ENCODE measurements at regions not wholly inside any gene's neighbourhood (a gene's known extent, or its start where the extent isn't known, plus 50 kb on each side); places are given as distances from the start of the nearest gene placed in this dataset.

DNA sequence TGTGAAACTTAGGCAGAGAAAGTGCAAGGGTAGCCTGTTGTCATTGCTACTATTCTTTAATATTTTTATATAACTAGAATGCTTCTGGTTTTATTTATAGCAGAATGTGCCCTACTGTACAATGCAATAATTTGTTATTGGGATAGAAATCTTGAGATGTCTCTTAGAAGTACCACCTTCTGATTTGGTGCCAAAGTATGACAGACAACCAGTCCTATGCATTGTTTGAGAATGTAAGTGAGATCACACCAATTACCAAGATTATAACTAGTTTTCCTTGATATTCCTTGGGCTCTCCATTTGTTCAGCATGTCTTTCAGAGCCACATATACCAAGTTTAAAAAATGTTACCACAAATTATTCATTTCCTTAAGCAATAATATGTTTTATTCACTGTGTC is 399.7 kb downstream of the CPS1 start:
- no peak for TF ChIP-seq GATA2 (IDR thresholded peaks at IDR 0.05; ENCODE audit: low read depth, low read length)
- no peak for TF ChIP-seq GATA3 (IDR thresholded peaks at IDR 0.05; ENCODE audit: low read depth, low read length)
